H1 (cell line): ENCODE measurements at regions not wholly inside any gene's neighbourhood (a gene's known extent, or its start where the extent isn't known, plus 50 kb on each side); places are given as distances from the start of the nearest gene placed in this dataset.
"Not testable (repeated sequence)": the region's sequence is repeated elsewhere in the genome, so short reads cannot be mapped to it uniquely, and the experiment has no call there.

Source experiments
- BACH1 ChIP-seq: IDR thresholded peaks from 2 replicates; pipeline ENCODE4 v1.6.1; 2012; ENCODE audit warnings: low read length, improper control_type of control experiment
- CEBPB ChIP-seq: IDR thresholded peaks from 2 replicates; pipeline ENCODE4 v1.6.1; 2012; ENCODE audit warnings: low read depth, low read length
- CHD2 ChIP-seq: IDR thresholded peaks from 2 replicates; pipeline ENCODE4 v1.6.1; 2012; ENCODE audit warnings: low read length, improper control_type of control experiment
- EZH2 ChIP-seq: fragments of 200-600 bp; sonication (generic); IDR thresholded peaks from 2 replicates; pipeline ENCODE4 v1.7.1; 2012; ENCODE audit warnings: low read depth, mild to moderate bottlenecking, moderate library complexity, low read length, inconsistent platforms; ENCODE audit not compliant: severe bottlenecking
- JUND ChIP-seq: IDR thresholded peaks from 2 replicates; pipeline ENCODE4 v1.6.1; 2011; ENCODE audit warnings: mild to moderate bottlenecking, improper control_type of control experiment, low read length
- KDM1A ChIP-seq: fragments of 200-600, 300-600 bp; sonication (generic); IDR thresholded peaks from 2 replicates; pipeline ENCODE4 v1.7.1; 2016; ENCODE audit warnings: mild to moderate bottlenecking, low read length, borderline replicate concordance
- PHF8 ChIP-seq: fragments of 200-600 bp; sonication (generic); conservative IDR thresholded peaks from 2 replicates; pipeline ENCODE4 v1.7.1; 2012; ENCODE audit warnings: low read depth, mild to moderate bottlenecking, inconsistent platforms, low read length, moderate library complexity
- POLR2A ChIP-seq, 2 experiments: IDR thresholded peaks; 1 replicate in 1 of 2; 2 replicates in 1 of 2; pipeline ENCODE4 v1.6.1; 2011; ENCODE audit warnings: low read depth in 2 of 2, low read length in 2 of 2, mild to moderate bottlenecking in 2 of 2; ENCODE audit errors: control extremely low read depth in 1 of 2
- POLR2AphosphoS5 ChIP-seq: IDR thresholded peaks from 2 replicates; pipeline ENCODE4 v1.6.1; 2011; ENCODE audit warnings: low read depth, low read length
- SIRT6 ChIP-seq: IDR thresholded peaks from one replicate; pipeline ENCODE4 v1.7.1; 2012; ENCODE audit warnings: low read length, inconsistent platforms
- SP1 ChIP-seq: IDR thresholded peaks from 2 replicates; pipeline ENCODE4 v1.6.1; 2011; ENCODE audit warnings: low read depth, low read length
- TCF12 ChIP-seq: IDR thresholded peaks from 2 replicates; pipeline ENCODE4 v1.6.1; 2011; ENCODE audit warnings: low read depth, mild to moderate bottlenecking, low read length
- YY1 ChIP-seq: IDR thresholded peaks from 2 replicates; pipeline ENCODE4 v1.6.1; 2011; ENCODE audit warnings: low read depth, mild to moderate bottlenecking, low read length
- TF ChIP-seq, protein P1 (sequence below), 3 experiments: IDR thresholded peaks; 1 replicate in 2 of 3; 2 replicates in 1 of 3; pipeline versions ENCODE4 v1.5.1 to v1.6.1; 2011; ENCODE audit warnings: low read length in 3 of 3, mild to moderate bottlenecking in 3 of 3, inconsistent platforms in 2 of 3, low read depth in 1 of 3, moderate library complexity in 1 of 3; ENCODE audit not compliant: insufficient read depth in 1 of 3; ENCODE audit errors: control extremely low read depth in 1 of 3

GRCh38 chr4:8965896-8966295 lies 94.3 kb upstream of the HMX1 start:
- not testable (repeated sequence) for TF ChIP-seq POLR2A (IDR thresholded peaks at IDR 0.05; ENCODE audit: control extremely low read depth in 1 of 2, low read depth in 2 of 2, low read length in 2 of 2); YY1; JUND; SIRT6; KDM1A; CHD2; CEBPB; EZH2; SP1; TCF12; BACH1; POLR2AphosphoS5; PHF8
- TF ChIP-seq, protein P1, sequence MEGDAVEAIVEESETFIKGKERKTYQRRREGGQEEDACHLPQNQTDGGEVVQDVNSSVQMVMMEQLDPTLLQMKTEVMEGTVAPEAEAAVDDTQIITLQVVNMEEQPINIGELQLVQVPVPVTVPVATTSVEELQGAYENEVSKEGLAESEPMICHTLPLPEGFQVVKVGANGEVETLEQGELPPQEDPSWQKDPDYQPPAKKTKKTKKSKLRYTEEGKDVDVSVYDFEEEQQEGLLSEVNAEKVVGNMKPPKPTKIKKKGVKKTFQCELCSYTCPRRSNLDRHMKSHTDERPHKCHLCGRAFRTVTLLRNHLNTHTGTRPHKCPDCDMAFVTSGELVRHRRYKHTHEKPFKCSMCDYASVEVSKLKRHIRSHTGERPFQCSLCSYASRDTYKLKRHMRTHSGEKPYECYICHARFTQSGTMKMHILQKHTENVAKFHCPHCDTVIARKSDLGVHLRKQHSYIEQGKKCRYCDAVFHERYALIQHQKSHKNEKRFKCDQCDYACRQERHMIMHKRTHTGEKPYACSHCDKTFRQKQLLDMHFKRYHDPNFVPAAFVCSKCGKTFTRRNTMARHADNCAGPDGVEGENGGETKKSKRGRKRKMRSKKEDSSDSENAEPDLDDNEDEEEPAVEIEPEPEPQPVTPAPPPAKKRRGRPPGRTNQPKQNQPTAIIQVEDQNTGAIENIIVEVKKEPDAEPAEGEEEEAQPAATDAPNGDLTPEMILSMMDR (IDR thresholded peaks at IDR 0.05; ENCODE audit: control extremely low read depth in 1 of 3, insufficient read depth in 1 of 3, low read depth in 1 of 3, low read length in 3 of 3): not testable (repeated sequence)
